SK-N-SH (cell line): ENCODE measurements at regions not wholly inside any gene's neighbourhood (a gene's known extent, or its start where the extent isn't known, plus 50 kb on each side); places are given as distances from the start of the nearest gene placed in this dataset.

Experiments used
- CTCF ChIA-PET: fragments of 300-600, 350-600 bp; formaldehyde crosslinking; extraction: SDS; loops from one replicate; lab custom pipeline; 2021; lab: Yijun Ruan, JAX
- POLR2A ChIA-PET: fragments of 350-600 bp; sonication (Branson Sonifier 250); formaldehyde crosslinking; extraction: SDS; loops from one replicate; lab custom pipeline; 2020; ENCODE audit warnings: antibody characterized with exemption, inconsistent platforms; lab: Yijun Ruan, JAX
- DNase-seq: peaks from one replicate; pipeline ENCODE4 v3.0.0; 2012
- H2AFZ ChIP-seq: fragments of 200-600 bp; sonication (generic); 2 replicates; pipeline ENCODE4 v1.8.1; 2016; ENCODE audit warnings: antibody characterized with exemption, mild to moderate bottlenecking, low read depth
- H3F3A ChIP-seq: fragments of 200-600 bp; sonication (generic); replicated peaks from 2 replicates; pipeline ENCODE3; 2016; ENCODE audit warnings: antibody characterized with exemption, mild to moderate bottlenecking; ENCODE audit not compliant: insufficient read depth
- H3K27ac ChIP-seq, 2 experiments: fragments of 200-500 bp in 1 of 2; fragments of 200-600 bp in 1 of 2; sonication (Bioruptor generic) in 1 of 2; sonication (generic), shearing (Covaris generic) in 1 of 2; 2 replicates each; pipeline versions ENCODE4 v1.5.1 to v1.6.1; 2014 to 2016; ENCODE audit warnings: low read depth in 2 of 2, inconsistent platforms in 1 of 2, low read length in 1 of 2, mild to moderate bottlenecking in 1 of 2, mixed read lengths in 1 of 2
- H3K27me3 ChIP-seq: fragments of 200-600 bp; sonication (generic), shearing (Covaris generic); 2 replicates; pipeline ENCODE4 v1.6.1; 2016; ENCODE audit warnings: mixed run types; ENCODE audit not compliant: insufficient read depth
- H3K36me3 ChIP-seq, 2 experiments: fragments of 200-500 bp in 1 of 2; fragments of 200-600 bp in 1 of 2; sonication (Bioruptor generic) in 1 of 2; sonication (generic) in 1 of 2; replicated peaks in 1 of 2; 2 replicates each; pipeline versions ENCODE3 to v1.5.1; 2014 to 2016; ENCODE audit warnings: low read length in 1 of 2, mild to moderate bottlenecking in 1 of 2; ENCODE audit not compliant: insufficient read depth in 2 of 2, control insufficient read depth in 1 of 2
- H3K4me1 ChIP-seq, 2 experiments: fragments of 200-500 bp in 1 of 2; fragments of 200-600 bp in 1 of 2; sonication (Bioruptor generic) in 1 of 2; sonication (generic), shearing (Covaris generic) in 1 of 2; 2 replicates each; pipeline versions ENCODE4 v1.5.1 to v1.6.1; 2014 to 2016; ENCODE audit warnings: low read depth in 1 of 2, low read length in 1 of 2, mixed run types in 1 of 2; ENCODE audit not compliant: insufficient read depth in 2 of 2, control insufficient read depth in 1 of 2
- H3K4me2 ChIP-seq: fragments of 200-600 bp; sonication (generic), shearing (Covaris generic); 2 replicates; pipeline ENCODE4 v1.6.1; 2017; ENCODE audit warnings: mixed run types
- H3K4me3 ChIP-seq, 2 experiments: fragments of 200-500 bp in 1 of 2; fragments of 200-600 bp in 1 of 2; sonication (Bioruptor generic) in 1 of 2; sonication (generic), shearing (Covaris generic) in 1 of 2; 2 replicates each; pipeline versions ENCODE4 v1.5.1 to v1.8.1; 2014 to 2016; ENCODE audit warnings: low read depth in 2 of 2, inconsistent platforms in 1 of 2, low read length in 1 of 2, mild to moderate bottlenecking in 1 of 2, mixed read lengths in 1 of 2, moderate library complexity in 1 of 2
- H3K79me2 ChIP-seq: fragments of 200-600 bp; sonication (generic); 2 replicates; pipeline ENCODE4 v1.8.1; 2017; ENCODE audit warnings: mild to moderate bottlenecking; ENCODE audit not compliant: insufficient read depth
- H3K9ac ChIP-seq: fragments of 200-600 bp; sonication (generic); 2 replicates; pipeline ENCODE4 v1.6.1; 2017; ENCODE audit warnings: mixed run types
- H3K9me2 ChIP-seq: fragments of 200-600 bp; sonication (generic); 2 replicates; pipeline ENCODE4 v1.6.1; 2017; ENCODE audit warnings: mixed run types
- H3K9me3 ChIP-seq: fragments of 200-600 bp; sonication (generic); 2 replicates; pipeline ENCODE4 v1.6.1; 2017; ENCODE audit warnings: mixed run types, mild to moderate bottlenecking, moderate library complexity
- H4K20me1 ChIP-seq: fragments of 200-600 bp; sonication (generic); 2 replicates; pipeline ENCODE4 v1.6.1; 2017; ENCODE audit warnings: mild to moderate bottlenecking, mixed run types; ENCODE audit not compliant: insufficient read depth
- CHD2 ChIP-seq: fragments of 150-350 bp; IDR thresholded peaks from 2 replicates; pipeline ENCODE4 v1.6.1; 2018; ENCODE audit warnings: low read length; ENCODE audit not compliant: partially characterized antibody
- EP300 ChIP-seq, 2 experiments: IDR thresholded peaks; 2 replicates each; pipeline versions ENCODE4 v1.4.0 to v1.6.1; 2012; ENCODE audit warnings: borderline replicate concordance in 1 of 2, low read depth in 1 of 2, low read length in 1 of 2
- EZH2phosphoT487 ChIP-seq: fragments of 200-600 bp; sonication (generic); IDR thresholded peaks from 2 replicates; pipeline ENCODE4 v1.6.1; 2017; ENCODE audit warnings: low read depth, mixed run types, mild to moderate bottlenecking, antibody characterized with exemption, moderate library complexity, borderline replicate concordance
- FOSL2 ChIP-seq: IDR thresholded peaks from 2 replicates; pipeline ENCODE4 v1.4.0; 2012; ENCODE audit warnings: low read depth, mild to moderate bottlenecking, moderate library complexity, borderline replicate concordance
- FOXJ3 ChIP-seq: sonication (generic); formaldehyde crosslinking; IDR thresholded peaks from 2 replicates; pipeline ENCODE4 v1.5.1; 2020; ENCODE audit warnings: mild to moderate bottlenecking, missing genetic modification reagents
- IRF3 ChIP-seq: fragments of 150-350 bp; IDR thresholded peaks from 2 replicates; pipeline ENCODE4 v1.6.1; 2016; ENCODE audit warnings: mild to moderate bottlenecking, low read depth, low read length
- JUND ChIP-seq: IDR thresholded peaks from 2 replicates; pipeline ENCODE4 v1.4.0; 2012
- MAX ChIP-seq: IDR thresholded peaks from 2 replicates; pipeline ENCODE4 v1.4.0; 2012; ENCODE audit warnings: low read depth
- MEF2A ChIP-seq: IDR thresholded peaks from 2 replicates; pipeline ENCODE4 v1.4.0; 2012; ENCODE audit warnings: low read depth, borderline replicate concordance
- MXI1 ChIP-seq: IDR thresholded peaks from 2 replicates; pipeline ENCODE4 v1.6.1; 2012; ENCODE audit warnings: mild to moderate bottlenecking, low read depth, low read length, improper control_type of control experiment
- RXRA ChIP-seq: IDR thresholded peaks from 2 replicates; pipeline ENCODE4 v1.4.0; 2012; ENCODE audit warnings: low read depth, mild to moderate bottlenecking, borderline replicate concordance
- SMC3 ChIP-seq: IDR thresholded peaks from 2 replicates; pipeline ENCODE4 v1.6.1; 2012; ENCODE audit warnings: low read depth, low read length, improper control_type of control experiment
- TAF1 ChIP-seq: IDR thresholded peaks from 2 replicates; pipeline ENCODE4 v1.6.1; 2012; ENCODE audit warnings: low read depth, mild to moderate bottlenecking, low read length, moderate library complexity, borderline replicate concordance
- YY1 ChIP-seq: IDR thresholded peaks from 2 replicates; pipeline ENCODE4 v1.4.0; 2012; ENCODE audit warnings: low read depth, mild to moderate bottlenecking
- ZBTB33 ChIP-seq: IDR thresholded peaks from 2 replicates; pipeline ENCODE4 v1.4.0; 2012; ENCODE audit warnings: low read depth, borderline replicate concordance
- WGBS: methylation state at CpG from one replicate; pipeline ENCODE4 v1.1.6; 2017; ENCODE audit warnings: low lambda C conversion rate; 5-methylcytosine and 5-hydroxymethylcytosine counted together
- TF ChIP-seq, protein P1 (sequence below): IDR thresholded peaks from 2 replicates; pipeline ENCODE4 v1.4.0; 2012; ENCODE audit warnings: low read depth, borderline replicate concordance
- TF ChIP-seq, protein P2 (sequence below): IDR thresholded peaks from 2 replicates; pipeline ENCODE4 v1.6.1; 2012; ENCODE audit warnings: mild to moderate bottlenecking, low read depth, low read length, moderate library complexity
- TF ChIP-seq, protein P3 (sequence below): fragments of 150-350 bp; IDR thresholded peaks from 2 replicates; pipeline ENCODE4 v1.6.1; 2017; ENCODE audit warnings: antibody characterized with exemption, low read length, low read depth, borderline replicate concordance

DNA sequence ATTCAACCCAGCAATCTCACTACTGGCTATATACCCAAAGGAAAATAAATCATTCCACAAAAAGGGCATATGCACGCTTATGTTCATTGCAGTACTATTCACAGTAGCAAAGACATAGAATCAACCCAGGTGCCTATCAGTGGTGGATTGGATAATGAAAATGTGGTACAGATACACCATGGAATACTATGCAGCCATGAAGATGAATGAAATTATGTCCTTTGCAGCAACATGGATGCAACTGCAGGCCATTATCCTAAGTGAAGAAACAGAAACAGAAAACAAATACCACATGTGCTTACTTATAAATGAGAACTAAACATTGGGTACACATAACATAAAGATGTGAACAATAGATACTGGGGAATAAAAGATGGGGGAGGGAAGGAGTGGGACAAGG lies 606.4 kb upstream of the GRM7 start:
- Histone ChIP-seq H3K4me3 (no peak overlapping the region), H3K9ac (no peak overlapping the region), H3F3A (no peaks in the 10 kb centered on the region), H3K36me3 (no peaks in the 10 kb centered on the region), H4K20me1 (no peaks in the 10 kb centered on the region), H3K79me2 (no peaks in the 10 kb centered on the region), H2AFZ (no peak overlapping the region), H3K9me3 (no peaks in the 10 kb centered on the region), H3K4me1 (no peaks in the 10 kb centered on the region), H3K9me2 (no peaks in the 10 kb centered on the region), H3K4me2 (no peak overlapping the region), H3K27me3 (no peaks in the 10 kb centered on the region), H3K27ac (no peak overlapping the region)
- no peak for DNase-seq
- TF ChIP-seq IRF3 (no peak), FOXJ3 (no peak), CHD2 (no peak), ZBTB33 (no peak), YY1 (no peak), EZH2phosphoT487 (no peak), TAF1 (no peak), MAX (no peak), MXI1 (no peak), EP300 (IDR thresholded peaks at IDR 0.05; ENCODE audit: borderline replicate concordance in 1 of 2, low read depth in 1 of 2, low read length in 1 of 2) (no peak), SMC3 (no peak), RXRA (no peak), FOSL2 (no peak), JUND (no peak), MEF2A (no peak)
- TF ChIP-seq, protein P1, sequence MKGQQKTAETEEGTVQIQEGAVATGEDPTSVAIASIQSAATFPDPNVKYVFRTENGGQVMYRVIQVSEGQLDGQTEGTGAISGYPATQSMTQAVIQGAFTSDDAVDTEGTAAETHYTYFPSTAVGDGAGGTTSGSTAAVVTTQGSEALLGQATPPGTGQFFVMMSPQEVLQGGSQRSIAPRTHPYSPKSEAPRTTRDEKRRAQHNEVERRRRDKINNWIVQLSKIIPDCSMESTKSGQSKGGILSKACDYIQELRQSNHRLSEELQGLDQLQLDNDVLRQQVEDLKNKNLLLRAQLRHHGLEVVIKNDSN: no peak
- TF ChIP-seq, protein P2, sequence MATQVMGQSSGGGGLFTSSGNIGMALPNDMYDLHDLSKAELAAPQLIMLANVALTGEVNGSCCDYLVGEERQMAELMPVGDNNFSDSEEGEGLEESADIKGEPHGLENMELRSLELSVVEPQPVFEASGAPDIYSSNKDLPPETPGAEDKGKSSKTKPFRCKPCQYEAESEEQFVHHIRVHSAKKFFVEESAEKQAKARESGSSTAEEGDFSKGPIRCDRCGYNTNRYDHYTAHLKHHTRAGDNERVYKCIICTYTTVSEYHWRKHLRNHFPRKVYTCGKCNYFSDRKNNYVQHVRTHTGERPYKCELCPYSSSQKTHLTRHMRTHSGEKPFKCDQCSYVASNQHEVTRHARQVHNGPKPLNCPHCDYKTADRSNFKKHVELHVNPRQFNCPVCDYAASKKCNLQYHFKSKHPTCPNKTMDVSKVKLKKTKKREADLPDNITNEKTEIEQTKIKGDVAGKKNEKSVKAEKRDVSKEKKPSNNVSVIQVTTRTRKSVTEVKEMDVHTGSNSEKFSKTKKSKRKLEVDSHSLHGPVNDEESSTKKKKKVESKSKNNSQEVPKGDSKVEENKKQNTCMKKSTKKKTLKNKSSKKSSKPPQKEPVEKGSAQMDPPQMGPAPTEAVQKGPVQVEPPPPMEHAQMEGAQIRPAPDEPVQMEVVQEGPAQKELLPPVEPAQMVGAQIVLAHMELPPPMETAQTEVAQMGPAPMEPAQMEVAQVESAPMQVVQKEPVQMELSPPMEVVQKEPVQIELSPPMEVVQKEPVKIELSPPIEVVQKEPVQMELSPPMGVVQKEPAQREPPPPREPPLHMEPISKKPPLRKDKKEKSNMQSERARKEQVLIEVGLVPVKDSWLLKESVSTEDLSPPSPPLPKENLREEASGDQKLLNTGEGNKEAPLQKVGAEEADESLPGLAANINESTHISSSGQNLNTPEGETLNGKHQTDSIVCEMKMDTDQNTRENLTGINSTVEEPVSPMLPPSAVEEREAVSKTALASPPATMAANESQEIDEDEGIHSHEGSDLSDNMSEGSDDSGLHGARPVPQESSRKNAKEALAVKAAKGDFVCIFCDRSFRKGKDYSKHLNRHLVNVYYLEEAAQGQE: no peak
- TF ChIP-seq, protein P3, sequence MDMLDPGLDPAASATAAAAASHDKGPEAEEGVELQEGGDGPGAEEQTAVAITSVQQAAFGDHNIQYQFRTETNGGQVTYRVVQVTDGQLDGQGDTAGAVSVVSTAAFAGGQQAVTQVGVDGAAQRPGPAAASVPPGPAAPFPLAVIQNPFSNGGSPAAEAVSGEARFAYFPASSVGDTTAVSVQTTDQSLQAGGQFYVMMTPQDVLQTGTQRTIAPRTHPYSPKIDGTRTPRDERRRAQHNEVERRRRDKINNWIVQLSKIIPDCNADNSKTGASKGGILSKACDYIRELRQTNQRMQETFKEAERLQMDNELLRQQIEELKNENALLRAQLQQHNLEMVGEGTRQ: no peak
- POLR2A ChIA-PET: no interaction called here
- CTCF ChIA-PET: no interaction called here
- 25% methylated on average over 1 of the region's 1 CpG for WGBS
